ENCODE measurements at regions not wholly inside any gene's neighbourhood (a gene's known extent, or its start where the extent isn't known, plus 50 kb on each side); places are given as distances from the start of the nearest gene placed in this dataset.

DNA sequence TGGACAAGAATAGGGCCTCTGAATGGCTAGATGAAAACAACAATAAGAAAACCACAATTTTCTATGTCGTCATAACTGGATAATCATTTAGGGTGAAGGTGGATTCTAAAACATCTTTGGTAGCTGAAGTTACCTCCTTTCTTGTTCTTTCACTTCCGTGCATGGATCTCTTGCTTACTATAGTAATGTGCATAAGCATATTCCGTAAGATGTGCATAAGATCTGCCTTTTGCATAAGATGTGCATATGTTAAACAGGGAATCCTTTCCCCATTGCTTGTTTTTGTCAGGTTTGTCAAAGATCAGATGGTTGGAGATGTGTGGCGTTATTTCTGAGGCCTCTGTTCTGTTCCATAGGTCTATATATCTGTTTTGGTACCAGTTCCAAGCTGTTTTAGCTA, 353.6 kb downstream of the MTX2 start:
- DNase-seq = no peak

DNA sequence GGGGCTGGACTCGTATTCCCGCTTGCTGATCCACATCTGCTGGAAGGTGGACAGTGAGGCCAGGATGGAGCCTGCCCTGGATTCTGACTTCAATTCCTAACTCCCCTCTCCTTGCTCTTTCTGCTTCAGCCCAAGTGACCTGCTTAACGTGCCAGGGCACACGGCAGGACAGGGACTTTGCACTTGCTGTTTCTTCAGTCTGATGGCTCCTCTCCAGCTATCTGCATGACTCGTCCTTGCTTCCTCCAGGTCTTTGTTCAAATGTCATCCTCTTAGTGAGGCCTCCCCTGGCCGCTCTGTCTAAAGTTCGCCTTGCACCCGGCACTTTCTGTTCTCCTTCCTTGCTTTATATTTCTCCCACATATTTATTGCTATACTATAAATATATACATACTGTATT, 357.6 kb downstream of the MTX2 start:
- DNase-seq = no peak

DNA sequence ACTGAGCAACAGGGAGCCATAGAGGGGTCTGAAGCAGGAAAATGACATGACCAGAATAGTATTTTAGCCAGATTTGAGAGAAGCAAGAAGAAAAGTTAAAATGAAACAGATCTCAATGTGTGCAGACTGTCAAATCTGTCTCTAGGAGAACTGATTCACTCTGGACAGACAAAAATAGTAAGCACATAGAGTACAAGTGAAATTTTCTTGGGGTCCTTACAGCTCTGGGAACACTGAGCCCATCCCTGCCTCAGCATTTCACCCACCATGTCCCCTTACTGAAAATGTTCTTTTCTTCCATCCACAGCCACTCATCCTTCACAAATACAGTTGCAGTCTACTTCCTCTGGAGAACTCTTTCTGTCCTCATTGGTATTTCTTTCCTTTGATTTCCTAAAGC, 359.2 kb downstream of the MTX2 start:
- DNase-seq = no peak

GRCh38 chr2:176633754-176634153, 364.5 kb downstream of the MTX2 start:
- DNase-seq = no peak

- no peak for DNase-seq
Measured at GRCh38 chr2:176636401-176636800, 367.2 kb downstream of the MTX2 start.

DNA sequence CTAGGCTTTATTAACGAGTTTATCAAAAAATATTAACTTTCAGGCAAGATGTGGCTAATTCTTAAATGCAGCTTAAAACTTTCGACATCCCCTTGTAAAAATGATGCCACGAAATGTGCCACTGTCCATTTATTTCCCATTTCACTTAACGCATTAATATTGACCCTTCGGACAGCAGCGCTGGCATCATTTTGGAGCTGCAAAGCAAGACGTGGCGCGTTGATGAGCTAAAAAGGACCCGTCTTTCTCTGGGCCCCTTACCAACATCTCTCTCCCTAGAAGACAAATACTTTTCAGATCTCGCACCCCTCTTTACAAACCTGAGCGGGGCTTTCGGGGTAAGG, 367.9 kb downstream of the MTX2 start:
- no peak for DNase-seq

DNA sequence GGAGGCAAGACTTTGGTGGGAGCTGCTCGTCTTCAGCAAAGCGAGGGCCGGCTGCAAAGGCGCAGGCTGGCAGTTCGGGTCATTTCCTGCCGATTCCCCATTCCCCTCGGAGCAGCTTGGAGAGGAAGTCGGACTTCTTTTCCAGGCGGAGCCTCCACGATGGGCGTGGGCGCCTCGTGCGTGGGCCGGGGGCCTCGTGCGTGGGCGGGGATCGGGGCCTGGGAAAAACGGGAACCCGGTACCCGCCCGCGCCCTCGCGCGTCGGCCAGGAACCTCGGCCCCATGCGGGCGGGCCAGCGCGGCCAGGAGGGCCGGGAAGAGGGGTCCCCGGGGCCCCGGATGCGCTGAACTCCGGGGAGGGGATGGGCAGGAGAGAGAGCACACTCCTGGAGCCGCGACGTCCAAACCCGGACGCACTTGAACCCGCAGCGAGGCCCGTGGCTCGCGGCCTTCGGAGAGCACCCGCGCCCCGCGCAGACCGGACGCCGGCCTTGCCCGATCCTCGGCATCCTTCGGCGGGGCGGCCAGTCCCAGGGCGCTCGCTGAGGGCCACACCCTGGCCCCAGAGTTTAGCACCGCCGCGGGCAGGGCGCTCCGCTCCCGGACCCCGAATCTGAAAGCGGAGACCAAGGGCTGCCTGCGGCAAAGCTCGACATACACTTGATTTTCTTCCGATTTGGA, 368.4 kb downstream of the MTX2 start:
- DNase-seq = no peak

DNA sequence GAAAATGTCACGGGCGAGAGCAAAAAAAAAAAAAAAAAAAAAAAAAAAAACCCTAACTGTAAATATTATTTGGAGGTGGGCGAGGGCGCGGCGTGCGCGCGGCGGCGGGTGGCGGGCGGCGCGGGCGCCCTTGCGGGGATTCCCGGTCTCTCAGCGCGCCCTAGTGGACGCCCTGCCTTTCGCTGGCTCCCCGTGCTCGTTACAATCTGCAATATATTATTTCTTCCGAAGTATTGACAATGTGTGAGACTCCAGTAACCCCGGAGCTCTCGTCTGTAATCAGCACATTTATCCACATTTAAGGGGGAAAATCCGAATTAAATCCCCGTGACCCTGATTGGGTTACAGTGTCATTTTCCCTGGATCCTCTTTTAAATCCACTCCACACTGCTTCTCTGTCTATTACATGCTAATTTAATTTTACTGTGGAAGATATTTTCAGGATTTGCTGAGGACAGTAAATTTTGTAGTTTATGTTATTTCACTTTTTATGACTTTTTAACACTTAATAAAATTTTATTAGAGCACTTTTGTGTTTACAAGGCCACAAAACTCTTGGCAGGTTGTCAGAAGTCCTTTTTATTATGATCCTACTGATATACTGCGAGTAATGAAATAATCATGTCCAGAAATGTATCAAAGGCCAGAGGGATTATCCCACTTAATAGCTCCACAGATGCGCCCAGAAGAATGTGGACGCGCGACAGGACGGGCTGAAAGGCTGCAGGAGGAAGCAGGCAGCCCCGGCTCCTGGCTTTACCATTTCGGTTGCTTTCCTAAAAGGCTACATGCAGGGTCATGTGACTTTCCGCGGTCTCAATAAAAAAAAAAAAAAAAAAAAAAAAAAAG, 369.1 kb downstream of the MTX2 start:
- no peak for DNase-seq

DNA sequence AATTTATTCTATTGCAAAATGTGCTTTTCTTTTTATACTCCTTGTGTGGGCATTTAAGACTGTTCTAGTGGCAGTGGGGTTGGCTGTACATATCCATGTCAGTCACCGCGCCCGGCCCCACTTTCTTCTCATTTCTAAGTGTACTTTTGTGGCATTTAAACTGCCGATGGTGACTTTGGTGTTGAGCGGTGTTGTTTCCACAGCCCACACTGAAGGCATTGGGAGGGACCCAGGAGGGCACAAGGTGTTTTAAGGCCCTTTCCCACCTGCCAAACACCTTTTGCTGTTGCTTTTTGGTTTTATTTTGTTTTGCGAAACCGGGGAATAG, 369.7 kb downstream of the MTX2 start:
- DNase-seq = no peak

DNA sequence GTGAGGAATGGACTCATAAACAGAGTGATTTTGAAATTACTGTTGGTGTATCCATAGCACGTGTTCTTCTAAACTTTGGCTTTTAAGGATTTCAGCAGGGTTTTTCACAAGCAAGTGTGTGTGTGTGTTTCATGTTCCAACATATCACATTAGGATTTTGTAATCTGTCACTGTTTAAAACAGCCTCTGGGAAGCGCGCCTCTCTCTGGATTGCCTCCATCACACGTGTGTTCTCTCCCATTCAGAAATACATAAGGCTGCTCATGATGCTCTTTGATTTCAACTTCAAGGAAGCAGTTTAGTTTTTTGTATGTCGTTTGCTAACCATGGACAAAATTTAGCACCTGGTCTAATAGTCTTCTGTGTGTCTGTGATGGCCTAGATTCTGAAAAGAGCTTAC, 370.4 kb downstream of the MTX2 start:
- DNase-seq = no peak

DNA sequence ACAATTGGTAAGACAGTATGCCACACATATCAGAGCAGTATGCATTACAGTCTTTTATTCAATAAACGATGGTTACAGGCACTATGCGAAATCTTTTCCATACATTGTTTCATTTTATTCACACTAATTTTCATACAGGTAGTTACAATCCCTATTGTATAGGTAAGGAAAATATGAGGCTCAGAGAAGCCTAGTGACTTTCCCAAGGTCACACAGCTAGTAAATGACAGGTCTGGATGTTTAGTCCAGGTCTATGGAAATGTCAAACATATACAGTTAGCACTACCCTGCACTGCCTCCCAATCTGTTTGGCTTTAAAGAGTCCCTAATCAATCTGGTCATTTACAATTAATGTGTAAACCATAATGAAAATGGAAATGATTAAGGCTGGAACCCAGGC, 372.2 kb downstream of the MTX2 start:
- no peak for DNase-seq

DNA sequence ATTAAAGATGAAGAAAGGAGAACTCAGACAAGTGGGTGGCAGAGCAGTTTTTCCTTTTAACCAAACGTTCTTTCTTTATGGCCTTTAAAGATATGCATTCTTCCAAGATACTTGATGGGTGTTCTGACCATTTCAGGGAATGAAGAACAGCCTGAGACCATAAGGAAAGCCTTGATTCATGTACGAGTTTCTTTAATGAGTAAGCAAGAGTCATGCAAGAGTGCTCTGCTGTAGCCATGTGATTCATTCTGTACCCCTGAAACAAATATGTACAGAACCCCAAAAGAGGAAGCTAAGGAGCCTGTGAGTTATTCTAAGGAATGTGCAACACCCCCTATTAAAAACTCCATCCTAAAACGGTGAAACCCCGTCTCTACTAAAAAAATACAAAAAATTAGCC, 372.8 kb downstream of the MTX2 start:
- no peak for DNase-seq

DNA sequence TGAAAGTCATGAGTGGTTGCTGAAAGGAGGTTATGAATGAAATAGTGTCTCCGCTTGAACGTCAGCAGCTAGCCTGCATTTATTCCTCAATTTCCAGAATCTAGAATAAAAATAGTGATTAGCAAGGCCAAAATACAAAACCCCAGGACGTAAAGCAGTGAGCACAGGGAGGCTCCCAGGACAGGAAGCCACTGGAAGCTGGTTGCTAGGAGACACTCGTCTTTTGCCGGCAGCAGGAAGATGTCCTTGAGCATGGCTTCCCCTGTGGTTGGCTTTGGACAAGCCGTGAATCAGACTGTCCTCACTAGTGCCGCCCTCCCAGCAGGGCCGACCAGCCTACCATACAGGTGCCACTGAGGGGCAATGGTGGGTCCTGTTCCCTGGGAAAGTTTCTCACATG, 374.4 kb downstream of the MTX2 start:
- no peak for DNase-seq

DNA sequence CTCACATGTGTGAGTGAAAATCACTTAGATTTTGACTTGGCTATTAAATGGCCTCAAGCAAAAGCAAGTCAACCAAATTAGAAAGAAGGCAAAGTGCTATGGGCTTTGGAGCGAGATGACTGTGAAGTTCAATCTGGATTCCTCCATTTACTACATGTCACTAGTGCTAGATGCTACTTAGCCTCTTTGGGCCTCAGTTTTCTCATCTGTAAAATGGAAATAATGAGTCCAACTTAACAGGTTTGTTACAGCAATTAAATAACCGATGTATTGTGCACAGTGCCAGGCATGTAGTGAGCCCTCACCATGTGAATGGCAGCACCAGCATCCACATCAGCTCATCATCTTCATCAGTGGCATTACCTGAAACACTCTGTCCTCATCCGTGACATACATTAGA, 376.3 kb downstream of the MTX2 start:
- DNase-seq = no peak

DNA sequence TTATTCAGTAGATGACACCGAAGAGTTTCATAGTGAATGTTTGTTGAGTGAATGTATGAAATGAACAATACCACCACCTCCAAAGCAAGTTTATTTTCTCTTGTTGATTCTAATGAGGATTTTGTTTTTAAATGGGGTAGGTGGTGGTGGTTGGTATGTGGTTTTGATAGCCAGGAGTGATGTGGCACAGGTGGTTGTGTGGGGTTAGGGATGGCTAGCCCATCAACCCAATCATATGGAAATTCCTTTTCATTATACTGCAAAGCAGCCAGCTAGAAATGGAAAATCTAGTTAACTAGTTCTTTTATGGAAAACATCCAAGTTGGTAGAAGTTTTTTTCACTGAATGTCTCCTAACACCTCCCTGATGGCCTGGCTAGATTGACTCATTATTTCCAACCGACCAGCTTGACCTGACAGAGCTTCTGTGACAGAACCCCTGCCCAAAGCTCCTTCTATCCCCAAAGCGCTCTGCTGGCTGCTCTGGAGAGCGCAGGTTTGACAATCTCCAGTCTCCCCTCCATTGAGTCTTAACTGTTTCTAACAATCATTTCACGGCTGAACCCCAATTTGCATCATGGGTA, 376.9 kb downstream of the MTX2 start:
- DNase-seq = no peak

DNA sequence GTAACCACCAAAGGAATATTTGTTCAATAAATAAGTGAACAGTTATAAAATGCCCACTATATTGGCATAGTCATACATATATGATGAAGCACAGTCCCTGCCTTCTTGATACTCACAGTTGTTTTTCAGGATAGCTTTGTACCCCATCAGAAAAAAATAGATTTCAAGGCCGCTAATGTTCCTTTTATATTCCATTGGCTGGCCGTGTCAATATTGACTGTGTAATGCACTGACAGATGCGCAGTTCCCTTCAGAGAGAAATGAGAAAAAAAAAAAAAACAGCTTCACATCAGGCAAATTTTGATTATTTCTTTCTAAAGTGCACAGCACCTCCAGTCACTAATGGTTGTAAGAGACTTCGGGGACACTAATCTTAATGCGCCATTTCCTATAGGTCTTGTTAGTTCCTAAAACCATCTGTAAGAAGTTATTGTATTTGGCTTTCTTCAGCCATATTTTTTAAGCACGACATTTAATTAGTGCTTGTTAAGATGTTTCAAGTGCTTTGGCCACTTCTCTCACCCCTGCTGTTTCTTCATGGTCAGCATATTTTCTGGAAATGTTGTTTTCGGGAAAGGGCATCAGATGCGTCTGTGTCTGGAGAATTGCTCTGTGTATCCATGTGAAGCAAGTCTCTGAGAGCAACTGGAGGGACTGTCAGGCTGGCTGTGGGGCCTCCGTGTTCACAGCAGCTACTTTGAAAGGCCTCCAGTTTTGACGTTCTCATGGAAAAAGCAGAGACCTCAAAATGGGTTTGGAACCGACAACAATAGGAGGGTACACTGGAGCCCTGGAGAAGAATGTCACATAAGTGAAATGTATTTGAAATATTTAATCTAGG, 378.3 kb downstream of the MTX2 start:
- no peak for DNase-seq

GRCh38 chr2:176648700-176649297, 379.6 kb downstream of the MTX2 start:
- no peak for DNase-seq

DNA sequence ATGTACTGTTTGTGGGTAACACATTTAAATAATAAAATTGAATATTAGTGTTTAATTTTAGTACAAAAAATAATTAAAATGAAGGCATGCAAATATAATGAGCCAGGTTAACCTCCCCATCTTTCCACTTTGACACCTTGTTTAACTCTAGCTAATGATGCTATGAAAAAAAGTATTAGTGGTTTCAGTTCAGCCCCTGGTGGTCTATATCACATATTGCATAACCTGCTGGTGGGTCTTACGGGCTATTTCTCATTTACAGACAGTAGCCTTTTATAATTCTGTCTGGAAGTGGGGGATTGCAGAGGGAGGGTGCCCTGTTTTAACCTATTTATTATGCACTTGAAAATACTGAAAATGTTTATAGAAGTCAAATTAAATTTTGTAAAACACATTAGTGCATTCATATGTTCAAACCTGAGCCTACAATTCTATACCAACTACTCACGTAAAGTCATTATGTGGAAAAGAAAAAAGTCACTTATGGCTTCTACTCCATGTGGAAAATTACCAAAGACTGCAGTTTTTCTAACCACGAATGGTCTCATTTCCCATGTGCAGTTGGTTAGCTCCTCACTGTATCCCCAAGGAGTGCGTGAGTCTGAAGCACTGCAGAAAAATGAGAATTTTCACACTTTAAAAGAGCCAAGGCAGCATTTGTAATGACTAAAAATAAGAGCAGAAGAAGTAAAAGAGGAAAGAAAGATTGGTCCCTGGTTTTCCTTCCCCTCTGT, 381.0 kb downstream of the MTX2 start:
- no peak for DNase-seq

DNA sequence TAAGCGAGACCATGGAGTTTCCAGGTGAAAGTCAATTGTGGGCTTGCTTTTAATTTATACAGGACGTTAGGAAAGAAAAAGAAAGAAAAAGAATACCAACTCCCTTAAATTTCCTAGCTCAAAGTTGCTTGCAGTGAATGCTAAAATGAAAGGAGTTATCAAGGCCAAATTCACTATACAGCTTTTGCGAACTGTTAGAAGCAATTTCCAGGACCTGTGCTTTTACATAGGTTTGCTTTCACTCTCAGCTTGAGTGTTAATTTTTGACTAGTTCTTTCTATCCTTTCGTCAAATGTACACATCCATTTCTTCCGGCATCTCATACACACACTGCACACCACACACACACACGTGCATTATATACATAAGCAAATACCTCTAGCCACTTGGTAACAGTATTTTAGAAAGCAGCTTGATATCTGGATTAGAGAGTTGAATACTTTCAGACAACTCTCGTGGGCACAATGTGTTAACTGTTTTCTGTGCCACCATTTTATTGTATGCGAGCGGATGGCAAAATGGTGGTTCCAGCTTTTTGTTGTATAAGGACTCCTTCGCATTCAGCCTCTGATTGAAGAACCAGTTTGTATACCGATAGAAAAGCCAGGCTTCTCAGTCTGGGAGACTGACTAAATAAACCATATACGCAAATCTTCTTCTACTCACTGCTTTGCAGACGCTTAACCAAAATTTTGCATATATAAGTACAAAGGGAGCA, 381.8 kb downstream of the MTX2 start:
- no peak for DNase-seq

DNA sequence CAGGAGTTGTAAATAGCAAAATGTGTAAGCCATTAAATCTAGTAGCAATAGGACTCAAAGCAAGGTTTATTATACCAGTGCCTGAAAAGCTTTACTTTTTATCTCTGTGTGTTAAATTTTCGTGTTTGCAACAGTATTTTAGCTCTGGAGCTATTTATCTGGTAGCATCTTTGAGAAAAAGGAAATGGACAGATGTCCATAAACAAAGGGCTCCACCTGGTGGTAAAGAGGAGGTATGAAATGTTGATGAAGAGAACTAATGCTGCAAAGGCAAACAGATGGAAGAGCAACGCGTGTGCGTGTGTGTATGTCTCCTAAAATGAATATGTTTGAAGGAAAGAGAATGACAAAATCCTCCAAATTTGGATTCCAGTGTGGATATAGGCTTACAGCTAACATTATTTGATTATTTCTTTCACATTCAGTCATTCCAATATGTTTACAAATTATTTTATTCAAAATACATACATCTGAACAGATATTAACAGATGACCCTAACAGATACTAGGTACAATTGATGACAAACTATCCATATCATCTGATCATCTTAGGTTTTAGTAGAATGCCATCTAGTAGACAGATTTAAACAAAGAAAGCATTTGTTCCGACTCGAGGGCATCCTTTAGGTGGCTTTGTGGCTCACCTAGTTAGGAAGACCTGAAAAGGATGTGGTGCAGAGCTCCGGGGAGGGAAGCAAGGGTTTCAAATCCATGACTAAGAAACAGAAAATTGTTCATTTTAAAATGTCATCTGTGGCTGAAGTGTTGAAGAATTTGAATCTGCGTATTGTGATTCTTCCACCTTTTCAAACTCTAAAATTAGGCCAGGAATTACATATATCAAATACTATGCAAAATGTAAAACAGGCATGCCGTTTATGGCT, 383.3 kb downstream of the MTX2 start:
- DNase-seq = no peak

Measured in NCI-H1048 (cell line).